Fibroblast of lung (primary cell): ENCODE measurements at regions not wholly inside any gene's neighbourhood (a gene's known extent, or its start where the extent isn't known, plus 50 kb on each side); places are given as distances from the start of the nearest gene placed in this dataset.

Source experiments
- DNase-seq, 2 donors: peaks; one replicate each; pipeline versions ENCODE4 v3.0.0 to v3.0.0-alpha.2; 2010; ENCODE audit warnings: low read depth in 2 of 2
- H2AFZ ChIP-seq: 2 replicates; pipeline ENCODE4 v1.5.1; 2012; ENCODE audit warnings: low read length, control low read depth, inconsistent platforms
- H3K27ac ChIP-seq: 2 replicates; pipeline ENCODE4 v1.5.1; 2011; ENCODE audit warnings: low read length, control low read depth; ENCODE audit not compliant: insufficient read depth
- H3K27me3 ChIP-seq: 2 replicates; pipeline ENCODE4 v1.5.1; 2011; ENCODE audit warnings: mild to moderate bottlenecking, low read length; ENCODE audit not compliant: control insufficient read depth, insufficient read depth
- H3K36me3 ChIP-seq: 2 replicates; pipeline ENCODE4 v1.5.1; 2011; ENCODE audit warnings: low read length; ENCODE audit not compliant: control insufficient read depth, insufficient read depth
- H3K4me1 ChIP-seq: 2 replicates; pipeline ENCODE4 v1.5.1; 2011; ENCODE audit warnings: low read length; ENCODE audit not compliant: control insufficient read depth, insufficient read depth; ENCODE audit errors: extremely low read depth
- H3K4me2 ChIP-seq: 2 replicates; pipeline ENCODE4 v1.5.1; 2011; ENCODE audit warnings: low read length, control low read depth; ENCODE audit not compliant: insufficient read depth; ENCODE audit errors: extremely low read depth
- H3K4me3 ChIP-seq, 4 experiments: fragments of 200-600 bp in 1 of 4; sonication (generic) in 1 of 4; replicated peaks in 1 of 4; 2 replicates each; pipeline ENCODE4 v1.5.1; 2011 to 2016; ENCODE audit warnings: low read length in 4 of 4, low read depth in 3 of 4, mild to moderate bottlenecking in 3 of 4, control low read depth in 2 of 4, inconsistent platforms in 1 of 4, mixed read lengths in 1 of 4; ENCODE audit not compliant: insufficient read depth in 1 of 4; ENCODE audit errors: control extremely low read depth in 1 of 4
- H3K79me2 ChIP-seq: 2 replicates; pipeline ENCODE4 v1.5.1; 2012; ENCODE audit warnings: mild to moderate bottlenecking, low read length, inconsistent platforms; ENCODE audit not compliant: control insufficient read depth, insufficient read depth
- H3K9ac ChIP-seq: 2 replicates; pipeline ENCODE4 v1.5.1; 2011; ENCODE audit warnings: mild to moderate bottlenecking, low read length, control low read depth; ENCODE audit not compliant: insufficient read depth
- H3K9me3 ChIP-seq: 2 replicates; pipeline ENCODE4 v1.5.1; 2012; ENCODE audit warnings: low read depth, low read length; ENCODE audit not compliant: control insufficient read depth, insufficient read depth
- H4K20me1 ChIP-seq: 2 replicates; pipeline ENCODE4 v1.5.1; 2011; ENCODE audit warnings: low read length; ENCODE audit not compliant: control insufficient read depth, insufficient read depth; ENCODE audit errors: extremely low read depth
- CTCF ChIP-seq, 2 donors: IDR thresholded peaks in 1 of 2; conservative IDR thresholded peaks in 1 of 2; 1 replicate in 1 of 2; 2 replicates in 1 of 2; pipeline ENCODE4 v1.5.1; 2011 to 2012; ENCODE audit warnings: low read length in 2 of 2, control low read depth in 1 of 2, inconsistent platforms in 1 of 2, low read depth in 1 of 2, mild to moderate bottlenecking in 1 of 2
- EZH2 ChIP-seq: IDR thresholded peaks from 2 replicates; pipeline ENCODE4 v1.5.1; 2012; ENCODE audit warnings: low read length, control low read depth, mild to moderate bottlenecking; ENCODE audit errors: missing control alignments

DNA sequence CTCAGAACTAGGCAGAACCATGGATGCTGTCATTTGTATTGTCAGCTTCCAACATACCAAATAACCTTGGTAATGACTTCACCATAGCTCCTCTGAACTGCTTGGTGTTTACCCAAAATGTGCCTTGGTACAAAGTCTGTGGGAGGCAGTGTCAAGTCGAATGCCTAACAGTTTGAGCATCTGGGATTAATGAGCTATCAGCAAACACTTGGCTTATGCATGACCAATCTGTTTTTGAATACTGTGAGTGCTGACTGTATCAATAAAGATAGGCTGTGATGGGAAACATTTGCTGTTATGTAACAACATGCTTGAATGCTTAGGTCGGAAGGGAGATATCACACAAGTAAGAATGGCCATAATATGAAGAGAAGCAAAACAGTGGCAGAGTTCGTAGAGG lies 455.4 kb downstream of the CMPK2 start:
- no peak overlapping the region for H3K4me2 ChIP-seq
- H3K79me2 ChIP-seq = no peaks in the 10 kb centered on the region
- DNase-seq = peak in 1 of 2 donors; percentile 37
- peaks cover 6% of the 10 kb centered on the region for H3K4me1 ChIP-seq
- H2AFZ ChIP-seq = no peak overlapping the region
- no peaks in the 10 kb centered on the region for H3K36me3 ChIP-seq
- H3K4me3 ChIP-seq = no peak overlapping the region
- TF ChIP-seq EZH2 (no peak), CTCF (conservative IDR thresholded peaks at IDR 0.05 in 1 of 2, IDR thresholded peaks at IDR 0.05 in 1 of 2; ENCODE audit: low read depth in 1 of 2, low read length in 2 of 2) (no peak)
- H3K9ac ChIP-seq = no peak overlapping the region
- H3K27ac ChIP-seq = no peak overlapping the region
- no peaks in the 10 kb centered on the region for H4K20me1 ChIP-seq
- H3K9me3 ChIP-seq = no peaks in the 10 kb centered on the region
- no peaks in the 10 kb centered on the region for H3K27me3 ChIP-seq

DNA sequence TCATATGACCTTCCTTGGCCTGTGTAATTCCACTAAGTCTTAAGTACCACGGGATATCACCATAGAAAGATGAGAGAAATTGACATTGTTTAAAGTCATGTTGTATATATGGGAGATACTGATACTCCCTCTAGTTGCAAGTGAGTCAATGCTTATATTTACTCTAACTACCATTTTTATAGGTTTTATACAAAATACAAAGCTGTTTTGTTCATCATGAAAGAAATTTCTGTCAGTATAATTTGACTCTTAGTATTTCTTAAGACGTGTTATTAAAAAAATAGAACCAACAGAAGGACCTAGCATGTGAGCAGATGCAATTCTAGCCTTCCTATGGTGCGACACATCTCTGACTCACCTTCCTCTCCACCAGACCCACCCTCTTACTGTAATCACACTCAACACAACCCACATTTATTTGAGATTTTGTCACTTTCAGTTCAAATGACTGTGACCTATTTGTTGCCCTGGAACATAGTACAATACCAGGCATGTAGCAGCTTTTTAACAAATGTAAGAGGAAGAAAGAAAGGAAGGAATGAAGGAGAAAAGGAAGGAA lies 453.1 kb downstream of the CMPK2 start:
- peak overlapping the region; percentile 60 for H3K27ac ChIP-seq
- H3K27me3 ChIP-seq = no peaks in the 10 kb centered on the region
- no peaks in the 10 kb centered on the region for H3K36me3 ChIP-seq
- no peaks in the 10 kb centered on the region for H3K9me3 ChIP-seq
- no peak overlapping the region for H3K9ac ChIP-seq
- no peak for TF ChIP-seq CTCF (conservative IDR thresholded peaks at IDR 0.05 in 1 of 2, IDR thresholded peaks at IDR 0.05 in 1 of 2; ENCODE audit: low read depth in 1 of 2, low read length in 2 of 2)
- no peak for TF ChIP-seq EZH2
- H3K4me3 ChIP-seq = no peak overlapping the region
- H3K4me2 ChIP-seq = no peak overlapping the region
- no peaks in the 10 kb centered on the region for H4K20me1 ChIP-seq
- peaks cover 6% of the 10 kb centered on the region for H3K4me1 ChIP-seq
- no peaks in the 10 kb centered on the region for H3K79me2 ChIP-seq
- peak; percentile 44 to 60 for DNase-seq
- peak overlapping the region; percentile 30 for H2AFZ ChIP-seq

DNA sequence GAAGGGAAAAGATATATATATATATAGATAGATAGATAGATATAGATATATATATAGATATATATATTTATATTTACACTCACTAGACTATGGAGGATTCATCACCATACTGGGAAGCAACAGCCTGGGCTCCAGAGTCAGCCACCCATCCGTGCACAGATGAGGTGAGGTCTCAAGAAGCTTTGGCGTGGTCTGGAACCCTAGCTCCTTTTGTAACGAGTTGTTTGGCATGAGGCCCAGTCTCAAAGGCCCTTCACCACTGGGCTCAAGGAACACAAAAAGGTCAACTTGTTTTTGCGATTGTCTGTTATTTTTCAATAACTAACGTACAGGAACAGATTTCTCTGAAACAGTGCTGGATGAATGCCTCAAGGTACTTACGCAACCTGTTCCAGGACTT lies 448.7 kb downstream of the CMPK2 start:
- H3K9ac ChIP-seq = no peak overlapping the region

More for the DNA sequence above, 448.7 kb downstream of the CMPK2 start:
- Histone ChIP-seq H2AFZ (no peak overlapping the region), H3K4me1 (peaks cover 6% of the 10 kb centered on the region), H3K4me2 (no peak overlapping the region), H3K9me3 (no peaks in the 10 kb centered on the region), H3K27ac (no peak overlapping the region), H4K20me1 (no peaks in the 10 kb centered on the region), H3K79me2 (no peaks in the 10 kb centered on the region), H3K4me3 (no peak overlapping the region), H3K27me3 (no peaks in the 10 kb centered on the region), H3K36me3 (no peaks in the 10 kb centered on the region)
- DNase-seq = no peak
- TF ChIP-seq EZH2 (no peak), CTCF (conservative IDR thresholded peaks at IDR 0.05 in 1 of 2, IDR thresholded peaks at IDR 0.05 in 1 of 2; ENCODE audit: low read depth in 1 of 2, low read length in 2 of 2) (no peak)
